HTR-8/SVneo (cell line): ENCODE measurements at regions not wholly inside any gene's neighbourhood (a gene's known extent, or its start where the extent isn't known, plus 50 kb on each side); places are given as distances from the start of the nearest gene placed in this dataset.
A peak's percentile ranks its signal among the peaks of the same experiment; 100 is the strongest.
"Not testable (repeated sequence)": the region's sequence is repeated elsewhere in the genome, so short reads cannot be mapped to it uniquely, and the experiment has no call there.

Experiments used
- DNase-seq: peaks from one replicate; pipeline ENCODE4 v3.0.0; 2011; ENCODE audit warnings: low spot score, mixed read lengths; ENCODE audit not compliant: insufficient read length
- FAIRE-seq: peaks from 2 replicates; lab custom pipeline; 2011; peaks lifted over from hg19 to GRCh38; lab: Jason Lieb, UNC

DNA sequence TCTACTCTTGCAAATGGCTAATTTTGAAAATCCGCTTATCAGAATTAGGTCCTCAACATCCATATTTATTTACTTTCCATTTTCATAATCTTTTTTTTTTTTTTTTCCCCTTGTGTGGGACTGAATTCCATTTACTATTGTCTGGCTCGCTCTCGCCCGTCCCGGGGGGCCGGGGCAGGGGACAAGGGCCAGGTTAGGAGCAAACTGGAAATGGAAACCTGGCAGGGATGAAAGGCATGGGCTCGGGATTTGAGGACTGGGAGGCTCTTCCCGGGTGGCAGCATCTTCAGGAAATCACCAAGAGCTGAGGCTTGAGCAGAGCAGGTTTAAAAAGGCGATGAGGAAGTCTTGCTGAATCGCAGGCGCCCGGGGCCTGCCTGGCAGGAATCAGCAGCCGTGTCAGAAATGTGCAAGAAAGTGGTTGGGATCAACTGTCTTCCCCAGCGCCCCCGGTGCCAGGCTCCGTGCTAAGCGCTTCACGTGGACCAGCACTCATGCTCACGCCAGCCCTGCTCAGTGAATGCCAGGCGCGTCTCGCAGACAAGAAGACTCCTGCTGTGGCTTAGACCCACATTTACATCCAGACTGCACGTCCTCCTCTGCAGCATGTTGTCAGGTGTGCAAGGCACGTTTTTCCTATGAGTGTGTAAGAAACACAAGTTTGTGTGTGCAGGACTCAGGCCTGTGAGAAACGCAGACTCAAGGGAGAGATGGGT, 66.3 kb upstream of the UNC5A start:
- DNase-seq (no peak), FAIRE-seq (no peak)

DNA sequence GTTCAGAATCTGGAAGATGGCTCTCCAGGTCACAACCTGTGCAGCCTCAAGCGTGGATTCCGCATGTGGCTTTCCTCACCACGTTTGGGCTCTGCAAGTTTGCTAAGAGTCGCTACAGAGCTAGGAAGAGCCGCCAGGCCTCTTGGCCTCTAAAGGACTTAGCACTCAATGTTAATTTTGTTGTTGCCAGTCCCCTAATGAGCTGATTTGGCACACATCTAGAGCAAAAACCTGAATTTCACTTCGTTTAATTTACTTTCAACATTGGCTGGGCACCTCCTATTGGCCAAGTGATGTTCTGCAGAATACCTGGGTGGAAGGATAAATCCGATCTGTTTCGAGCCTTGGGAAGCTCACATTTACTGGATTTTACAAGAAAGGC, 65.8 kb upstream of the UNC5A start:
- no peak for DNase-seq
- no peak for FAIRE-seq

DNA sequence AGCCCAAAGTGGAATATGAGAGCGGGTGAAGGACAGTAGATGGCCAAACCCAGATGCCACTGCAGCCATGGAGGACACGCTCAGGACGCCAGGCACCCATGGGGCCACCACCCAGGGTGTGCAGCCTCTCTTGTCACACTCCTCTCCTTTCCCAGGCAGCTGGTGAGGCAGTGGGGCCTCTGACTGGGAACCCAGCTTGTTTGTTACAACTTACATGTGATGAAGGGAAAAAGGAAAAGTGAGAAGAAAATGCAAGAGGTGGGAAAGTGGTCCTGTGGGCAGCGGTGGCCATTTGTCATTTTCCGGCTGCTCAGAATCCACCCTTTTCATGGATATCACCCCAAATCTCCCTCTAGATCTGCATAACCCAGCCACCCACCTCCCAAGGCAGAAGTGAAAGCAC, 62.7 kb upstream of the UNC5A start:
- DNase-seq = no peak
- no peak for FAIRE-seq

DNA sequence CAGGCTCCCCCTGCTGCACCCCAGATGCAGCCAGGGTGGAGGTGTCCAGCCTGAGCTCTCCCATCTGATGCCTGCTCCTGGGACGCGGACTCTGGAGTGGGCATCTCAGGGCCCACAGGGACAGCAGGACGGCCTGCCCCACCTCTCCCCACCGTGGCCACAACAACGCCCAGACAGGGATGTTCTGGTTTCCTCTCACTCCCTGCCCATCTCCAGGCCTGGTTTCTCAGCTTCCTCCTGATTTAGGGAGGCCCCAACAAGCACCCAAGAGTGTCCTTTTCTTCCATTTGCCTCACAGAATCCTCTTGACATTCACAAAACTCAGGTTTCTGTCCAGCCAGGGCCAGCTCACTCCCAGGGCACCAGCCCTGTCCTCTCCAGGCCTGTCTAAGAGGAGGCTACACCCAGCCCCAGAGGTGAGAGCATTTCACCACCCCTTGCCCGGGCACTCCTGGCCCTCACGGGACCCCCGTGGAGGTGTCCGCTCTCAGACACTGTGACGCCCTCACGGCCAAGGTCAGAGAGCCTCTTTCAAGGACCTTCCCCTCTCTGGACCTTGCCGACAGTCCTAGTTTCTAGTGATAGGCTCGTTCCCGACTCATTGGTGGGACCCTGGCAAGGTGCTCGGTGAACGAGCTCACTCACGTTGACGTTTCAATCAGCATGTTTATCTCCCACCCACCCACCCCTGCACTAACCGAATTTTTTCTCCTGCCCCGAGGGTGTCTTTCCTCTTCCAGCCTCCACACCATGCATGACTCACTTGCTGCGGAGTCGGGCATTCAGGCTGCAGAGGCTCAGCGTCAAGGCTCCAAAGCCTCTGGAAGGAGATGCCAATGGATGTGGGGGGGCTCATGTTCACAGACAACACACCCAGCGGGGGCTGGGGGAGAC, 62.0 kb upstream of the UNC5A start:
- FAIRE-seq (no peak), DNase-seq (peak; percentile 47)

DNA sequence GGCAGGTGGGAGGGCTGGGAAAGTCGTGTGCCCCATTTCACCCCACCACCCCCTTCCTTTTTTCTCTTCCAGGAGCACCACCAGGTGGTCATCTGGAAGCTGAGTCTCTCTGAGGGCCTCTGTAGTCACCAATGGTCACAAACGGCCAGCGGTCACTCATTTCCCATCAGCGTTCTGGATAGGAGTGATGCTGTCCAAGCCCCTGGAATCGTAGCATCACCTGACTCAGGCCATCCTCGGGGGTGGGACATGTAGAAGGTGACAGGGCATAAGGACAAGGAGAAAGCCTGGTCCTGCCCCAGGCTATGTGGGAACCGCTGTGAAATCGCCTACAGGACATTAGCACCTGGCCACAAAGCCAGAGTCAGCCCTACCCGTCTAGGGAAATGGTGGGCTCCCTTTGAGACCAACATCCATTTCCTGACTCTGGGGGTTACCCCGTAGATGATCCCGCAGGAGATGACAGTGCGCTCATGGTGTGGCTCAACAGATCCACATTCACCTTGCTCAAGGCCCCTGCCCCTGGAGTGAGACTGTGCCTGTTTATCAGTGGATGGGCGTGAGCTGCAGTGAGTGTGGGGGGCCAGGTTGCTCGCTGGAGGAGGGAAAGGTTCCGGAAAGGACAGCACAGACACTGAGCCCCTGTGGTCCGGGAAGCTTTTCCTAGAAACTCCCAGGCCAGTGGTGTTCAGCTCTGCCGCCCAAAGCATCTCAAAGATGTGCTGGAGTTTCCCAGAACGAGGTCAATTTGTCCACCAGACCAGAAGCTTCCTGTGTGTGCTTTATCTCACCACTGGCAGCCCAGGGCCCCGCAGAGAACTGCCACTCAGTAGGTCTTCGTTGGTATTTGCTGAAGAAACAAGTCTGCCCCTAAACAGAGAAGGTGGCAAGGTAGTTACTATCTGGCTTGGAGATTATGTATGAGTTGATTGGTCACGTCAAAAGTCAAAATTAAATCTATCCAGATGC, 61.1 kb upstream of the UNC5A start:
- DNase-seq = no peak
- FAIRE-seq = no peak

DNA sequence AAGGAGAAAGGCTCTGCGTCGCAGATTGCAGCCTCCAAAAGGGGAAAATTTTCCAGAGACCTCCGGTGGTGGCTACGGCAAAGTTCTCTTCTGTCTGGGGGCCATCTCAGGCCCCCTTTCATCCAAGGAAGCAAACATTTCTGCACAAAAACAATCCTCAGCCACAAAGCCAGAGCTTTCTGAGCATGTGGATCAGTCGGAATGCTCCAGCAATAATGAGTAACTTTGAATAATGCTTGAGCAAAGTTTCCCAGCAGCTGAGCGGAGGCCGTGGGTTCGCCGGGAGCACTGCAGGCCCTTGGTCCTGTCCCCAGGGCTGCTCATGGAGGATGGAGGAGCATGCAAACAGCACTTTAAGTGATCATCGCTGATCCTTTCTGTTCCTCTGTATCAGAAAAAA, 60.2 kb upstream of the UNC5A start:
- FAIRE-seq = no peak

DNA sequence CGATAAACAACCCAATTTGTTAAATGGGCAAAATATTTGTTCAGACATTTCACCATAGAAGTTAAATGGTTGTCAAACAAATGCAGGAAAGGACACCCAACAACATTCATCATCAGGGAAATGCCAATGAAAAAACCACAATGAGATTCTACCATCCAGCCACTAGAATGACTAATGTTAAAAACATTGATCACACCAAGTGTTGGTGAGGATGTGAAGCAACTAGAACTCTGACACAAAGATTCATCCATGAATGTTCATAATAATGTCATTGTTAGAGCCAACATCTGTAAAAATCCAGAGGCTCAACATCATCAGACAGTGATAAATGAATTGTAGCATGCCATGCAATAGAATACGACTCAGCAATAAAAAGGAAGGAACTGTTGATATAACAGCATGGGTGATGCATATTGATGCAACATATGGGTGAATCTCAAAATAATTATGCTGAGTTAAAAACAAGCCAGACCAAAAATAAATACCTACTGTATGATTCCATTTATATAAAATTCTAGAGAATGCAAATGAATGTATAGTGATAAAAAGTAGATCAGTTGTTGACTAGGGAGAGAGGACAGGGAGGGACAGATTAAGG, 55.9 kb upstream of the UNC5A start:
- FAIRE-seq (no peak), DNase-seq (no peak)

More for the DNA sequence above, 60.2 kb upstream of the UNC5A start:
- DNase-seq = no peak

DNA sequence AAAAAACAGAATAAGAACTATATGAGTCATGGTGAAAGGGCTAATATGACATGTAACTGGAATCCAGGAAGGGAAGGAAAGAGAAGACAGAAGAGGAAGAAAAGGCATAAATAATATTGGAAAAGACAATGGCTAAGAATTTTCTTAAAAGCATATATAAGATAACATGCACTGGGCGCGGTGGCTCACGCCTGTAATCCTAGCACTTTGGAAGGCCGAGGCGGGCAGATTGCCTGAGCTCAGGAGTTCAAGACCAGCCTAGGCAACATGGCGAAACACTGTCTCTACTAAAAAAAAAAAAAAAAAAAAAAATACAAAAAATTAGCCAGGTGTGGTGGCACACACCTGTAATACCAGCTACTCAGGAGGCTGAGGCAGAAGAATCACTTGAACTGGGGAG, 54.8 kb upstream of the UNC5A start:
- not testable (repeated sequence) for DNase-seq, FAIRE-seq

DNA sequence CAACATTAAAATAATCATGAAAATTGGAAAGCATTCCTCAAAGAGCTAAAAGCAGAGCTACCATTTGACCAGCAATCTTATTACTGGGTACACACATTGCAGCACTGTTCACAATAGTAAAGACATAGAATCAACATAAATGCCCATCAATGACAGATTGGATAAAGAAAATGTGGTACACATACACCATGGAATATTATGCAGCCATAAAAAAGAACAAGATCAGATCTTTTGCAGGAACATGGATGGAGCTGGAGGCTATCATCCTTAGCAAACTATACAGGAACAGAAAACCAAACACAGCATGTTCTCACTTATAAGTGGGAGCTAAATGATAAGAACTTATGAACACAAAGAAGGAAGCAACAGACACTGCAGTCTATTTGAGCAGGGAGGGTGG, 52.8 kb upstream of the UNC5A start:
- not testable (repeated sequence) for DNase-seq, FAIRE-seq
